SU-DHL-6 (cell line): ENCODE measurements at regions not wholly inside any gene's neighbourhood (a gene's known extent, or its start where the extent isn't known, plus 50 kb on each side); places are given as distances from the start of the nearest gene placed in this dataset.

Source experiments
- H2AFZ ChIP-seq: fragments of 200-600 bp; sonication (generic); 2 replicates; pipeline ENCODE4 v1.6.1; 2014; ENCODE audit warnings: low read depth, mild to moderate bottlenecking, moderate library complexity, mixed read lengths, antibody characterized with exemption, low read length; ENCODE audit not compliant: severe bottlenecking
- H3F3A ChIP-seq: fragments of 200-600 bp; shearing (Covaris generic); 2 replicates; pipeline ENCODE4 v1.6.0; 2016; ENCODE audit warnings: antibody characterized with exemption, mild to moderate bottlenecking; ENCODE audit not compliant: insufficient read depth
- H3K27ac ChIP-seq: fragments of 200-600 bp; sonication (generic); 2 replicates; pipeline ENCODE4 v1.5.1; 2016; ENCODE audit warnings: low read depth, mild to moderate bottlenecking, low read length, moderate library complexity, mixed read lengths
- H3K27me3 ChIP-seq: fragments of 200-600 bp; sonication (generic), shearing (Covaris generic); 2 replicates; pipeline ENCODE4 v1.6.0; 2014; ENCODE audit warnings: mild to moderate bottlenecking, low read length
- H3K36me3 ChIP-seq: fragments of 200-600 bp; sonication (generic); 2 replicates; pipeline ENCODE4 v1.6.1; 2014; ENCODE audit warnings: mild to moderate bottlenecking, low read length, mixed read lengths
- H3K4me2 ChIP-seq: fragments of 300-600, 200-600 bp; shearing (Covaris generic), sonication (generic); 2 replicates; pipeline ENCODE4 v1.6.0; 2014; ENCODE audit warnings: low read length, low read depth, mild to moderate bottlenecking; ENCODE audit not compliant: poor library complexity, severe bottlenecking
- H3K4me3 ChIP-seq: fragments of 200-600 bp; sonication (generic); 2 replicates; pipeline ENCODE4 v1.5.1; 2014; ENCODE audit warnings: antibody characterized with exemption, low read length, mild to moderate bottlenecking, mixed read lengths; ENCODE audit not compliant: insufficient read depth, poor library complexity, severe bottlenecking
- H3K79me2 ChIP-seq: fragments of 200-600 bp; sonication (generic); 2 replicates; pipeline ENCODE4 v1.6.1; 2014; ENCODE audit warnings: mild to moderate bottlenecking, low read length, moderate library complexity; ENCODE audit not compliant: insufficient read depth
- H3K9ac ChIP-seq: fragments of 200-600 bp; sonication (generic); 2 replicates; pipeline ENCODE4 v1.7.0; 2014; ENCODE audit warnings: mild to moderate bottlenecking, low read length
- H3K9me2 ChIP-seq: fragments of 200-600 bp; sonication (generic); replicated peaks from 2 replicates; pipeline ENCODE4 v1.6.1; 2014; ENCODE audit warnings: low read length; ENCODE audit not compliant: insufficient read depth
- H3K9me3 ChIP-seq: fragments of 200-600 bp; sonication (generic); 2 replicates; pipeline ENCODE4 v1.6.1; 2014; ENCODE audit warnings: low read length, mixed read lengths; ENCODE audit not compliant: insufficient read depth
- H4K20me1 ChIP-seq: fragments of 200-600 bp; sonication (generic); 2 replicates; pipeline ENCODE4 v1.6.1; 2014; ENCODE audit warnings: low read depth, mild to moderate bottlenecking, antibody characterized with exemption, low read length, moderate library complexity, mixed read lengths
- CTCF ChIP-seq: fragments of 200-600 bp; sonication (generic); IDR thresholded peaks from one replicate; pipeline ENCODE4 v1.5.1; 2017; ENCODE audit warnings: antibody characterized with exemption, mild to moderate bottlenecking, low read length, moderate library complexity; ENCODE audit not compliant: insufficient read depth, poor library complexity, severe bottlenecking
- EZH2phosphoT487 ChIP-seq: fragments of 200-600 bp; sonication (generic), shearing (Covaris generic); conservative IDR thresholded peaks from 2 replicates; pipeline ENCODE4 v1.6.1; 2018; ENCODE audit warnings: mild to moderate bottlenecking, antibody characterized with exemption, low read length, moderate library complexity, mixed read lengths

DNA sequence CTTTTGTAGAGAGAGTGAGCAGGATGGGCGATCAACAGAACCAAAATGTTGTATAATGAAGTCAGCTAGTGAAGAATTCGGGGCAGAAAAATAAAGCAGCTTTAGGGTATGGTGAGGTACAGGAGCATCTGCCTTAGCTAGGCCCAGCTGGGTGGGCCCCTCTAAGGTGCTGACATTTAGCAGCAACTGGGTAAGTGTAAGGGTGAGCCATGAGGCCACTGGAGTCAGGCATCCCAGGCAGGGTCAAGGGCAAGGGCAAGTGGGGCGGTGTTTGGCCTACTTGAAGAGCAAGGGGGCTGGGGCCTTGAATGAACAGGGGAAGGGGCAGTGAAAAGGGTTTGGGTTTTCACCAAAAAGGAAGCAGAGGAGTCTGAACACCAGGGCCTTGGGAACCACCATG, 583.6 kb downstream of the BCL11B start:
- no peaks in the 10 kb centered on the region for H3K27me3 ChIP-seq
- no peak for TF ChIP-seq CTCF
- no peak for TF ChIP-seq EZH2phosphoT487
- no peak overlapping the region for H3K4me3 ChIP-seq
- no peaks in the 10 kb centered on the region for H3K9me2 ChIP-seq
- no peak overlapping the region for H2AFZ ChIP-seq
- H3K9ac ChIP-seq: no peak overlapping the region
- no peaks in the 10 kb centered on the region for H3K9me3 ChIP-seq
- no peaks in the 10 kb centered on the region for H3K79me2 ChIP-seq
- no peaks in the 10 kb centered on the region for H3F3A ChIP-seq
- H3K36me3 ChIP-seq: no peaks in the 10 kb centered on the region
- no peaks in the 10 kb centered on the region for H4K20me1 ChIP-seq
- no peak overlapping the region for H3K4me2 ChIP-seq
- H3K27ac ChIP-seq: no peak overlapping the region

DNA sequence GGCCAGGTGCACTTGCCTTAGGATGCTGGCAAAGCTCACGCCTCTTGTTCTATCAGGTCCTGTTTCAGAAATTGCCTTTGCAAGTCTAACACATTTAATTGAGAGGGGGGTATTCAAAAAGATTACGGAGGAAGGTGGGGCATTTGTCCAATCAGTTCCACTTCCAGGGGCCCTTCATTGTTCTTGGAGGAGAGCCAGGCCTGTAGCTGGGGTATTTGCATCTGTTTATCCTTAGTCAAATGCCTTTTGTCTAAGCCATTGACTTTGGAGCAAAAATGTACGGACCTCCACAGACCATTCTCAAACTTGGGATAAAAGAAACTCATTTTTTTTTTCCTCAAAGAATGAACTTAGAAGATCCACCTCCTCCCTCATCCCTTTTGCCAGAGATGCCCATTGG, 582.0 kb downstream of the BCL11B start:
- Histone ChIP-seq H3K4me3 (no peak overlapping the region), H3K36me3 (no peaks in the 10 kb centered on the region), H3F3A (no peaks in the 10 kb centered on the region), H3K9ac (no peak overlapping the region), H3K79me2 (no peaks in the 10 kb centered on the region), H2AFZ (no peak overlapping the region), H4K20me1 (no peaks in the 10 kb centered on the region), H3K4me2 (no peak overlapping the region), H3K9me3 (no peaks in the 10 kb centered on the region), H3K9me2 (no peaks in the 10 kb centered on the region), H3K27ac (no peak overlapping the region), H3K27me3 (no peaks in the 10 kb centered on the region)
- TF ChIP-seq EZH2phosphoT487: no peak
- no peak for TF ChIP-seq CTCF

DNA sequence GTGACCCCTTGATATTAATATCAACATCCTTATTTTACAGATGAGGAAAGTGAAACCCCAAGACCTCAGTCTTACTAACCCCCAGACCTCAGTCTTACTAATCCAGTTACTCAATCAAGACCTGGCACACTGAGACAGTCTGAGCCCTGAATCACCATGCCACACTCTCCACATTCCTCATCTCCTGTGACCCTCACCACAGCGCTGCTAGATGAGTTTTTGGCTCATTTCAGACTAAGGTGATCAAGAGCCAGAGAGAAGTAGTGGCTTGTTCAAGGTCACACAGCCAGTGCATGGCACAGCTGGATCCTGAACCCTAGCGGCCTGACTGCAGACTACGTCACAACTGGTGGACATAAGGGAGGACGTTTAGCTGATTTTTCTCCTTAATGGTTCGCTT, 579.2 kb downstream of the BCL11B start:
- no peak overlapping the region for H3K4me3 ChIP-seq
- H3K79me2 ChIP-seq: no peaks in the 10 kb centered on the region
- no peaks in the 10 kb centered on the region for H4K20me1 ChIP-seq
- no peaks in the 10 kb centered on the region for H3K27me3 ChIP-seq
- no peaks in the 10 kb centered on the region for H3K9me2 ChIP-seq
- no peaks in the 10 kb centered on the region for H3F3A ChIP-seq
- H3K36me3 ChIP-seq: no peaks in the 10 kb centered on the region
- no peak overlapping the region for H2AFZ ChIP-seq
- no peaks in the 10 kb centered on the region for H3K9me3 ChIP-seq
- H3K4me2 ChIP-seq: no peak overlapping the region
- H3K9ac ChIP-seq: no peak overlapping the region
- H3K27ac ChIP-seq: no peak overlapping the region
- TF ChIP-seq CTCF (no peak), EZH2phosphoT487 (no peak)

GRCh38 chr14:98694541-98694940, 577.5 kb downstream of the BCL11B start:
- no peak overlapping the region for H2AFZ ChIP-seq
- no peak overlapping the region for H3K4me3 ChIP-seq
- H3K27ac ChIP-seq: no peak overlapping the region
- H3K79me2 ChIP-seq: no peaks in the 10 kb centered on the region
- no peaks in the 10 kb centered on the region for H3K9me3 ChIP-seq
- no peaks in the 10 kb centered on the region for H3K36me3 ChIP-seq
- TF ChIP-seq EZH2phosphoT487: no peak
- H3F3A ChIP-seq: no peaks in the 10 kb centered on the region
- no peak overlapping the region for H3K4me2 ChIP-seq
- no peaks in the 10 kb centered on the region for H3K27me3 ChIP-seq
- H3K9me2 ChIP-seq: no peaks in the 10 kb centered on the region
- no peak overlapping the region for H3K9ac ChIP-seq
- no peaks in the 10 kb centered on the region for H4K20me1 ChIP-seq
